SH-SY5Y (cell line): ENCODE measurements at regions not wholly inside any gene's neighbourhood (a gene's known extent, or its start where the extent isn't known, plus 50 kb on each side); places are given as distances from the start of the nearest gene placed in this dataset.

ENCODE experiments used
- GATA2 ChIP-seq: IDR thresholded peaks from 2 replicates; pipeline ENCODE4 v1.6.1; 2011; ENCODE audit warnings: mild to moderate bottlenecking, low read depth, low read length
- GATA3 ChIP-seq: IDR thresholded peaks from 2 replicates; pipeline ENCODE4 v1.6.1; 2011; ENCODE audit warnings: low read depth, mild to moderate bottlenecking, low read length, moderate library complexity

DNA sequence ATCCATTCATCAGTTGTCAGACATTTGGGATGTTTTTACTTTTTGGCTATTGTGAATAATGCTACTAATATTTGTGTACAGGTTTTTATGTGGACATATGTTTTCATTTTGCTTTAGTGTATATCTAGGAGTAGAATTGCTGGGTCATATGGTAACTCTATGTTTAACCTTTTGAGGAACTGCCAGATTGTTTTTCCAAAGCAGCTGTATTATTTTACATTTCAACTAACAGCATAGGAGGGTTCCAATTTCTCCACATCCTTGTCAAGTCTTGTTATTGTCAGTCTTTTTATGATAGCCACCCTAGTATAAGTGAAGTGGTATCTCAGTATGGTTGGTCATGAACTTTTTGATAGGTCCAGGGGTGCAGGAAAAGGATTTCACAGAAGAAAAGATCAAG, 114.5 kb upstream of the FAM9C start:
- TF ChIP-seq GATA2 = no peak
- no peak for TF ChIP-seq GATA3
